K562 (cell line): ENCODE measurements at regions not wholly inside any gene's neighbourhood (a gene's known extent, or its start where the extent isn't known, plus 50 kb on each side); places are given as distances from the start of the nearest gene placed in this dataset.

ENCODE experiments used
- ATAC-seq: fragments of 200-7000 bp; cut with Tn5 transposase; 3 replicates; pipeline ENCODE4 v1.9.1; 2020; ENCODE audit warnings: moderate library complexity
- BruUV-seq: library from RNA; stranded (reverse); fragments of 400-500 nt; replicated peaks from 2 replicates; lab custom pipeline; 2021; lab: Mats Ljungman, UMichigan
- CTCF ChIA-PET: fragments of 300-600 bp; formaldehyde crosslinking; extraction: SDS; loops from one replicate; lab custom pipeline; 2021; ENCODE audit warnings: low intra/inter-chr PET ratio; lab: Yijun Ruan, JAX
- POLR2A ChIA-PET: fragments of 300-600, 350-650 bp; sonication (Branson Sonifier 250); formaldehyde crosslinking; extraction: SDS; loops from one replicate; lab custom pipeline; 2021; ENCODE audit warnings: antibody characterized with exemption, inconsistent platforms; lab: Yijun Ruan, JAX
- DNase-seq, 4 experiments: peaks; one replicate each; pipeline versions ENCODE4 v3.0.0 to v3.0.0-alpha.2; 2011 to 2018; ENCODE audit warnings: low spot score in 3 of 4, mixed read lengths in 3 of 4; ENCODE audit errors: extremely low read depth in 1 of 4
- FAIRE-seq: peaks from 2 replicates; lab custom pipeline; 2011; peaks lifted over from hg19 to GRCh38; lab: Jason Lieb, UNC
- H2AFZ ChIP-seq: 2 replicates; pipeline ENCODE4 v1.6.0; 2011; ENCODE audit warnings: low read depth, low read length, control low read depth, inconsistent platforms
- H3K27ac ChIP-seq: fragments of 200-600 bp; 3 replicates; pipeline ENCODE4 v1.8.0; 2011; ENCODE audit warnings: low read depth, mild to moderate bottlenecking, control low read depth, inconsistent platforms, low read length, moderate library complexity, mixed read lengths; ENCODE audit errors: extremely low read depth
- H3K27me3 ChIP-seq, 2 experiments: fragments of 300-600 bp in 1 of 2; 2 replicates in 1 of 2; 3 replicates in 1 of 2; pipeline versions ENCODE4 v1.6.0 to v1.8.0; 2011; ENCODE audit warnings: inconsistent platforms in 2 of 2, low read length in 2 of 2, mild to moderate bottlenecking in 1 of 2, mixed read lengths in 1 of 2, moderate library complexity in 1 of 2; ENCODE audit not compliant: control insufficient read depth in 2 of 2, insufficient read depth in 2 of 2
- H3K36me3 ChIP-seq: fragments of 300-600 bp; 3 replicates; pipeline ENCODE4 v1.8.0; 2011; ENCODE audit warnings: mild to moderate bottlenecking, low read length, inconsistent platforms; ENCODE audit not compliant: control insufficient read depth, insufficient read depth
- H3K4me1 ChIP-seq, 2 experiments: fragments of 200-600 bp in 1 of 2; replicated peaks in 1 of 2; 2 replicates in 1 of 2; 3 replicates in 1 of 2; pipeline versions ENCODE4 v1.5.1 to v1.8.0; 2011; ENCODE audit warnings: inconsistent platforms in 2 of 2, low read length in 2 of 2, mild to moderate bottlenecking in 1 of 2, mixed read lengths in 1 of 2, moderate library complexity in 1 of 2; ENCODE audit not compliant: control insufficient read depth in 2 of 2, insufficient read depth in 2 of 2
- H3K4me2 ChIP-seq: 2 replicates; pipeline ENCODE4 v1.6.1; 2011; ENCODE audit warnings: low read length, control low read depth, inconsistent platforms, mixed read lengths; ENCODE audit not compliant: insufficient read depth
- H3K4me3 ChIP-seq: fragments of 200-600 bp; sonication (generic), shearing (Covaris generic); 2 replicates; pipeline ENCODE4 v1.5.1; 2016; ENCODE audit warnings: control low read depth, inconsistent platforms
- H3K79me2 ChIP-seq: fragments of 200-600 bp; 3 replicates; pipeline ENCODE4 v1.8.0; 2011; ENCODE audit warnings: low read length, inconsistent platforms; ENCODE audit not compliant: control insufficient read depth, insufficient read depth
- H3K9ac ChIP-seq, 2 experiments: 2 replicates each; pipeline versions ENCODE4 v1.6.0 to v1.6.1; 2011; ENCODE audit warnings: low read depth in 2 of 2, low read length in 2 of 2, control low read depth in 1 of 2, inconsistent platforms in 1 of 2, mild to moderate bottlenecking in 1 of 2, mixed read lengths in 1 of 2; ENCODE audit not compliant: insufficient read depth in 1 of 2
- H3K9me1 ChIP-seq: one replicate; pipeline ENCODE4 v1.6.0; 2011; ENCODE audit warnings: inconsistent platforms, mild to moderate bottlenecking, low read length, moderate library complexity; ENCODE audit not compliant: control insufficient read depth, insufficient read depth
- H3K9me3 ChIP-seq: replicated peaks from 2 replicates; pipeline ENCODE4 v1.5.1; 2011; ENCODE audit warnings: low read depth, low read length, inconsistent platforms; ENCODE audit not compliant: control insufficient read depth, insufficient read depth
- H4K20me1 ChIP-seq: replicated peaks from 2 replicates; pipeline ENCODE4 v1.6.1; 2011; ENCODE audit warnings: low read length, inconsistent platforms, mixed read lengths; ENCODE audit not compliant: control insufficient read depth, insufficient read depth
- HNRNPK ChIP-seq: fragments of 200-400 bp; formaldehyde crosslinking; IDR thresholded peaks from one replicate; pipeline ENCODE4 v1.6.1; 2018; ENCODE audit warnings: mild to moderate bottlenecking, low read depth, low read length; ENCODE audit not compliant: poor library complexity, severe bottlenecking
- KDM5B ChIP-seq: fragments of 200-600 bp; sonication (generic); IDR thresholded peaks from 2 replicates; pipeline ENCODE4 v1.6.1; 2012; ENCODE audit warnings: low read depth, mild to moderate bottlenecking, moderate library complexity, low read length, control low read depth, inconsistent platforms; ENCODE audit not compliant: insufficient replicate concordance
- NFIC ChIP-seq: fragments of 450-650 bp; IDR thresholded peaks from 2 replicates; pipeline ENCODE4 v1.6.1; 2017; ENCODE audit warnings: mild to moderate bottlenecking, inconsistent platforms
- ZNF77 ChIP-seq: fragments of 250-450 bp; sonication (Bioruptor Pico); IDR thresholded peaks from 2 replicates; pipeline ENCODE4 v1.5.0; 2020
- WGBS: fragments of 100-300 bp; shearing (Covaris generic); methylation state at CpG from one replicate; pipeline ENCODE4 v1.1.6; 2016; ENCODE audit warnings: low coverage, mixed read lengths; ENCODE audit not compliant: insufficient coverage; ENCODE audit errors: missing lambda C conversion rate; 5-methylcytosine and 5-hydroxymethylcytosine counted together
- in situ Hi-C: fragments of 300-500 bp; cut with MboI; formaldehyde crosslinking; loops from 4 replicates; pipeline ENCODE4 v1.15.0; 2018; ENCODE audit warnings: inconsistent platforms, mixed read lengths
- intact Hi-C: fragments of 100-400 bp; cut with micrococcal nuclease; formaldehyde crosslinking; loops from 2 replicates; pipeline ENCODE4 v1.14.2; 2022

DNA sequence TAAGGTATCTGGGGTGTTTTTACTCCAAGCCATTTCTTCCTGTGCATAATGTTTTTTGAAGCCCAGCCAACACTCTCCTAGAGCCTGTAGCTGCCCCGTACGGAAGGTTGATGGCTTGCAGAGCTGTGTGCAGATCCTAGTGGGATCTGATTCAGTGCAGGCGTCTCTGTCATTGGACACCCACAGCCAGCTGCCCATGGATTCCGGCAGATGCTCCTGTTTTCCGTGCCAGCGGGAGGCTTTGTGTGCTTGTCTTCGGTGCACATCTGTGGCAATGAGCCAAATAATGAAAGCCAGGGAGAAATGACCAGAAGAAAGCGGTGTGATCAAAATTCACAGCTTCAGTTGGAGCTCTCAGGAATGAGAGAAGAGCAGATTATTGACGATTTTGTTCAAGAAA, 426.4 kb downstream of the TYW1 start:
- ATAC-seq = no peak
- intact Hi-C loops = no loop called here
- no peak for FAIRE-seq
- in situ Hi-C loops = no loop called here
- BruUV-seq = no TSS peak
- WGBS = 1% methylated on average over 9 of the region's 9 CpGs
- DNase-seq = no peak
- H3K4me1 ChIP-seq = no peaks in the 10 kb centered on the region
- H3K9me3 ChIP-seq = no peaks in the 10 kb centered on the region
- POLR2A ChIA-PET = interaction anchor here (0.6 to 1.1 kb wide), 3 partner anchors 10 to 51 kb away, joined by 3 to 5 read pairs (median 3); no protein-coding TSS in a partner anchor
- H3K9ac ChIP-seq = no peak overlapping the region
- H3K9me1 ChIP-seq = no peaks in the 10 kb centered on the region
- TF ChIP-seq KDM5B (no peak), NFIC (peak; percentile 49)
- TF ChIP-seq, all 486 proteins: peak for 1
- CTCF ChIA-PET = no interaction called here
- Histone ChIP-seq H3K4me2 (no peak overlapping the region), H3K27me3 (peaks cover 3 to 8% of the 10 kb centered on the region in 2 experiments; a peak in 3 of 5 replicates), H2AFZ (no peak overlapping the region), H3K27ac (no peak overlapping the region), H3K4me3 (no peak overlapping the region), H3K36me3 (no peaks in the 10 kb centered on the region), H3K79me2 (no peaks in the 10 kb centered on the region), H4K20me1 (no peaks in the 10 kb centered on the region)

DNA sequence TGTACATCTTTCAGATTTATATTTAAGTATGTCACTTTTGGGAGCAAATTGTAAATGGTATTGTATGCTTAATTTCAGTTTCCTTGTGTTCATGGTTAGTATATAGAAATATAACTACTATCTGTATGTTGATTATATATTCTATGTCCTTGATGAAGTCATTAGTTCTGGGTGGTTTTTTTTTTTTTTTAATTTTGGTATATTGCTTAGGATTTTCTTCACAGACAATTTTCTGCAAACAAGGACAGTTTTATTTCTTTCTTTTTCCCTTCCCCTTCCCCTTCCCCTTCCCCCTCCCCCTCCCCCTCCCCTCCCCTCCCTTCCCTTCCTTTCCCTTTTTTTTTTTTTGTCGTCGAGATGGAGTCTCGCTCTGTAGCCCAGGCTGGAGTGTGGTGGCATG, 430.0 kb downstream of the TYW1 start:
- ATAC-seq (no peak), FAIRE-seq (no peak), DNase-seq (no peak)
- Histone ChIP-seq H3K4me2 (no peak overlapping the region), H3K9me1 (no peaks in the 10 kb centered on the region), H3K27ac (no peak overlapping the region), H3K4me3 (no peak overlapping the region), H2AFZ (no peak overlapping the region), H4K20me1 (no peaks in the 10 kb centered on the region), H3K79me2 (no peaks in the 10 kb centered on the region), H3K9me3 (no peaks in the 10 kb centered on the region), H3K4me1 (no peaks in the 10 kb centered on the region), H3K9ac (no peak overlapping the region), H3K36me3 (no peaks in the 10 kb centered on the region), H3K27me3 (peaks cover 3 to 11% of the 10 kb centered on the region in 2 experiments; a peak in 3 of 5 replicates)
- in situ Hi-C loops (no loop called here), intact Hi-C loops (no loop called here)
- no peak for TF ChIP-seq ZNF77 (CRISPR knock-in tag)
- TF ChIP-seq HNRNPK = peak; percentile 91
- BruUV-seq = no TSS peak
- WGBS = no CpG with 5 or more reads among the region's 3 CpGs
- ChIA-PET CTCF (no interaction called here), POLR2A (no interaction called here)
